ENCODE measurements at regions not wholly inside any gene's neighbourhood (a gene's known extent, or its start where the extent isn't known, plus 50 kb on each side); places are given as distances from the start of the nearest gene placed in this dataset.

DNA sequence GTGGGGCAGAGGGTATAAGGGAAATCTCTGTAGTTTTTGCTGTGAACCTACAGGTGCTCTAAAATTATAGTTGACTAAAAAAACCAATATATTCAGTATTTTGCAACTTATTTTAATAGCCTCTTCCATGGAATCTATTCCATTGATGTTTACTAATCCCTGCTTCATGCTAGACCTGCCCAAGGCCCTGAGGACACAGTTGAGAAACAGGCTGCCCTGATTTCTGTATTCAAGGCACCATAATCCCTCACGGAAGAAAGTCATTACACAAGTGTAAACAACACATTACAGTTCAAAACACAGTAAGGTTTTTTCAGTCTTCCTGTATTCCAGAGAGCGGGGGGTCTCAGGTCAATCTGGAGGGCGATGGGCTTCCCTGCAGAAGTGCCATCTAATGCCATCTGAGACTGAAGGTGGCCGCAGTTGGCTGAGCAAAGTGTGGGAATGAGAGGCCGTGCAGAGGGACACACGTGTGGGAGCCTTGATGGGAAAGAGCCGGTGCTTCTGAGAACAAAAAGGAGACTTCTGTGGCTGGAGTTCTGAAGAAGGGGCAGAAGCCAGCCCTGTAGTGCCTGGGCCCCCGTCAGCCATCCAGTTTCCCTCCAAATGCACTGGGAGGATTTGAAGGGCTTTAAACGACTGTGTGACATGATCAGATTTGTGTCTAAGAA, 146.9 kb downstream of the PTPN20 start:
- intact Hi-C loops (cut with DNase I), result no loop called here
- H3K9me3 ChIP-seq, result no peaks in the 10 kb centered on the region

DNA sequence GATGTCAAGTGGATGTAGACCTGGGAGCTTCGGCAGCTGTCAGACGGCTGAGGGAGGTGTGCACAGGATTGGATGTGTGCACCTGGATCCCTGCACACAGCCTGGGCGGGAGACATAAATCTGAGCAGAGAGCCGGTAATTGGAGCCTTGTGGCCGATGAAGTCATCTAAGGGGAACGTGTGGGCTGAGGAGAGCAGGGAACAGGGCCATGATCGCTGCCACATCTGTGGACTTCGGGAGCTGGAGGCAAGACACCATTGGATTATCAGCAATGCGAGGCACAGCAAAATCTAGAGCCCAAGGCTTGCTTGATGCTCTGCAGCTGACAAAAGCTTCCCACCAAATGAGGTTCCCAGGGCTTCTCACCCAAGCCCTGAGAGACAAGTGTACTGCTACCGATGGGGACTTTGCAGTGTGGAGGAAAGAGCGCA, 147.7 kb downstream of the PTPN20 start:
- no peak for TF ChIP-seq CTCF (IDR thresholded peaks at IDR 0.05)
- Histone ChIP-seq H3K4me1 (peaks cover 0 to 13% of the 10 kb centered on the region in 2 donors), H3K9me3 (no peaks in the 10 kb centered on the region), H3K36me3 (no peaks in the 10 kb centered on the region), H3K4me3 (no peak overlapping the region), H3K27ac (no peak overlapping the region), H3K27me3 (no peaks in the 10 kb centered on the region)
- peak in 1 of 2 donors; percentile 52 for DNase-seq (ENCODE audit: low spot score in 2 of 2)
- intact Hi-C loops (cut with DNase I), result no loop called here

More for the DNA sequence above, 146.9 kb downstream of the PTPN20 start:
- DNase-seq (ENCODE audit: low spot score in 2 of 2), result peak in 1 of 2 donors; percentile 27
- no peaks in the 10 kb centered on the region for H3K36me3 ChIP-seq
- H3K27me3 ChIP-seq, result no peaks in the 10 kb centered on the region
- H3K4me1 ChIP-seq, result peaks cover 0 to 13% of the 10 kb centered on the region in 2 donors
- no peak overlapping the region for H3K27ac ChIP-seq
- no peak overlapping the region for H3K4me3 ChIP-seq
- TF ChIP-seq CTCF (IDR thresholded peaks at IDR 0.05), result no peak

GRCh38 chr10:47059606-47060311, 148.5 kb downstream of the PTPN20 start:
- no peak overlapping the region for H3K27ac ChIP-seq
- H3K4me3 ChIP-seq, result no peak overlapping the region
- DNase-seq (ENCODE audit: low spot score in 2 of 2), result peak in 1 of 2 donors; percentile 56
- TF ChIP-seq CTCF (IDR thresholded peaks at IDR 0.05), result no peak
- intact Hi-C loops (cut with DNase I), result no loop called here
- H3K4me1 ChIP-seq, result peaks cover 0 to 13% of the 10 kb centered on the region in 2 donors
- no peaks in the 10 kb centered on the region for H3K27me3 ChIP-seq
- no peaks in the 10 kb centered on the region for H3K36me3 ChIP-seq
- no peaks in the 10 kb centered on the region for H3K9me3 ChIP-seq

DNA sequence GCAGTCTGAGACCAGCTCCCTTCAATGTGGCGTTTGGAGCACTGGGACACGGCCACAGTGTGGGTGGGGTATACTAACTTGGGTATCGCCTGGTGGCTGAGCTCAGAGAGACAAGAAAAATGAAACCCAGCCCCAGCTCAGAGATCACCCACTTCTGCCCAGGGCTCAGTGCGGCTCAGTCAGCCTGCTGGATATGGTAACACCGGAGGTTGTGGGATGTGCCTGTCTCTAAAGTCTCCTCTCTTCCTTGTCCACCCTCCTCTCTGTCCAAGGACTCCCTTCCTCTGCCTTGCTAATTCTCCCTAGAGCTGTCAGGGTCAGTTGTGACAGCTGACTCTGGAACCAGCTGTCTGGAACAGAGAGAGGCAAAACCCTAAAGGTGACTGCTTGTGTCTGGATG, 149.1 kb downstream of the PTPN20 start:
- H3K4me3 ChIP-seq, result no peak overlapping the region
- no peaks in the 10 kb centered on the region for H3K27me3 ChIP-seq
- TF ChIP-seq CTCF (IDR thresholded peaks at IDR 0.05), result no peak
- peaks cover 0 to 13% of the 10 kb centered on the region in 2 donors for H3K4me1 ChIP-seq
- peak in 1 of 2 donors; percentile 46 for DNase-seq (ENCODE audit: low spot score in 2 of 2)
- H3K9me3 ChIP-seq, result no peaks in the 10 kb centered on the region
- intact Hi-C loops (cut with DNase I), result no loop called here
- H3K27ac ChIP-seq, result no peak overlapping the region
- no peaks in the 10 kb centered on the region for H3K36me3 ChIP-seq

DNA sequence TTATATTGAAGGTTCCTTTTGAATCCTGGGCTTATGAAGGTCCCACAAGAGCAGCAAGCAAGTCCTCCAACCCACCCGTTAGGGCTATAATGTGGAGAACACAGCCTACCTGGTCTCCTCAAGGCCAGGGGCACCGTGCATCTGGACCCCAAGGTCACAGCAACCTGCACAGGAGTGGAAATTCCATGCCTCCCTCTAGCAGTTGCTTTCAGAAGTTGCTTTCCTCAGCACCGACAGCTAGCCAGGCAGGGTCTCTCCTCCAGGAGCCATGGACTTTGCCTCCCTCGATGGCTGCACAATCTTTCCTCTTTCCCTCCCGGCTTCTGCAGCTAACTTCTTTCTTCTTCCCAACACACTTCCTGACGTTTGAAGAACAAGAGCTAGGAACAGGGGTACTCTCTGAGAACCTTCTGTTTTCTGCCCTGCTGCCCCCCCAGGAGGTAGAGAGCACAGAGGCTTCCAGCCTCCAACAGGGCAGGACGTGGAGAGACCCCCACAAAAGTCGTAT, 149.8 kb downstream of the PTPN20 start:
- no peak overlapping the region for H3K27ac ChIP-seq
- H3K4me3 ChIP-seq, result no peak overlapping the region
- H3K9me3 ChIP-seq, result no peaks in the 10 kb centered on the region
- H3K36me3 ChIP-seq, result no peaks in the 10 kb centered on the region
- no peak for TF ChIP-seq CTCF (IDR thresholded peaks at IDR 0.05)
- H3K4me1 ChIP-seq, result peaks cover 0 to 13% of the 10 kb centered on the region in 2 donors
- intact Hi-C loops (cut with DNase I), result no loop called here
- DNase-seq (ENCODE audit: low spot score in 2 of 2), result peak in 1 of 2 donors; percentile 37
- H3K27me3 ChIP-seq, result no peaks in the 10 kb centered on the region
